K562 (cell line): ENCODE measurements at regions not wholly inside any gene's neighbourhood (a gene's known extent, or its start where the extent isn't known, plus 50 kb on each side); places are given as distances from the start of the nearest gene placed in this dataset.

Experiments
- ATAC-seq: fragments of 200-7000 bp; cut with Tn5 transposase; 3 replicates; pipeline ENCODE4 v1.9.1; 2020; ENCODE audit warnings: moderate library complexity
- BruUV-seq: library from RNA; stranded (reverse); fragments of 400-500 nt; replicated peaks from 2 replicates; lab custom pipeline; 2021; lab: Mats Ljungman, UMichigan
- CTCF ChIA-PET: fragments of 300-600 bp; formaldehyde crosslinking; extraction: SDS; loops from one replicate; lab custom pipeline; 2021; ENCODE audit warnings: low intra/inter-chr PET ratio; lab: Yijun Ruan, JAX
- POLR2A ChIA-PET: fragments of 300-600, 350-650 bp; sonication (Branson Sonifier 250); formaldehyde crosslinking; extraction: SDS; loops from one replicate; lab custom pipeline; 2021; ENCODE audit warnings: antibody characterized with exemption, inconsistent platforms; lab: Yijun Ruan, JAX
- DNase-seq, 4 experiments: peaks; one replicate each; pipeline versions ENCODE4 v3.0.0 to v3.0.0-alpha.2; 2011 to 2018; ENCODE audit warnings: low spot score in 3 of 4, mixed read lengths in 3 of 4; ENCODE audit errors: extremely low read depth in 1 of 4
- FAIRE-seq: peaks from 2 replicates; lab custom pipeline; 2011; peaks lifted over from hg19 to GRCh38; lab: Jason Lieb, UNC
- H2AFZ ChIP-seq: 2 replicates; pipeline ENCODE4 v1.6.0; 2011; ENCODE audit warnings: low read depth, low read length, control low read depth, inconsistent platforms
- H3K27ac ChIP-seq: fragments of 200-600 bp; 3 replicates; pipeline ENCODE4 v1.8.0; 2011; ENCODE audit warnings: low read depth, mild to moderate bottlenecking, control low read depth, inconsistent platforms, low read length, moderate library complexity, mixed read lengths; ENCODE audit errors: extremely low read depth
- H3K27me3 ChIP-seq, 2 experiments: fragments of 300-600 bp in 1 of 2; 2 replicates in 1 of 2; 3 replicates in 1 of 2; pipeline versions ENCODE4 v1.6.0 to v1.8.0; 2011; ENCODE audit warnings: inconsistent platforms in 2 of 2, low read length in 2 of 2, mild to moderate bottlenecking in 1 of 2, mixed read lengths in 1 of 2, moderate library complexity in 1 of 2; ENCODE audit not compliant: control insufficient read depth in 2 of 2, insufficient read depth in 2 of 2
- H3K36me3 ChIP-seq: fragments of 300-600 bp; 3 replicates; pipeline ENCODE4 v1.8.0; 2011; ENCODE audit warnings: mild to moderate bottlenecking, low read length, inconsistent platforms; ENCODE audit not compliant: control insufficient read depth, insufficient read depth
- H3K4me1 ChIP-seq, 2 experiments: fragments of 200-600 bp in 1 of 2; replicated peaks in 1 of 2; 2 replicates in 1 of 2; 3 replicates in 1 of 2; pipeline versions ENCODE4 v1.5.1 to v1.8.0; 2011; ENCODE audit warnings: inconsistent platforms in 2 of 2, low read length in 2 of 2, mild to moderate bottlenecking in 1 of 2, mixed read lengths in 1 of 2, moderate library complexity in 1 of 2; ENCODE audit not compliant: control insufficient read depth in 2 of 2, insufficient read depth in 2 of 2
- H3K4me2 ChIP-seq: 2 replicates; pipeline ENCODE4 v1.6.1; 2011; ENCODE audit warnings: low read length, control low read depth, inconsistent platforms, mixed read lengths; ENCODE audit not compliant: insufficient read depth
- H3K4me3 ChIP-seq: fragments of 200-600 bp; sonication (generic), shearing (Covaris generic); 2 replicates; pipeline ENCODE4 v1.5.1; 2016; ENCODE audit warnings: control low read depth, inconsistent platforms
- H3K79me2 ChIP-seq: fragments of 200-600 bp; 3 replicates; pipeline ENCODE4 v1.8.0; 2011; ENCODE audit warnings: low read length, inconsistent platforms; ENCODE audit not compliant: control insufficient read depth, insufficient read depth
- H3K9ac ChIP-seq, 2 experiments: 2 replicates each; pipeline versions ENCODE4 v1.6.0 to v1.6.1; 2011; ENCODE audit warnings: low read depth in 2 of 2, low read length in 2 of 2, control low read depth in 1 of 2, inconsistent platforms in 1 of 2, mild to moderate bottlenecking in 1 of 2, mixed read lengths in 1 of 2; ENCODE audit not compliant: insufficient read depth in 1 of 2
- H3K9me1 ChIP-seq: one replicate; pipeline ENCODE4 v1.6.0; 2011; ENCODE audit warnings: inconsistent platforms, mild to moderate bottlenecking, low read length, moderate library complexity; ENCODE audit not compliant: control insufficient read depth, insufficient read depth
- H3K9me3 ChIP-seq: replicated peaks from 2 replicates; pipeline ENCODE4 v1.5.1; 2011; ENCODE audit warnings: low read depth, low read length, inconsistent platforms; ENCODE audit not compliant: control insufficient read depth, insufficient read depth
- H4K20me1 ChIP-seq: replicated peaks from 2 replicates; pipeline ENCODE4 v1.6.1; 2011; ENCODE audit warnings: low read length, inconsistent platforms, mixed read lengths; ENCODE audit not compliant: control insufficient read depth, insufficient read depth
- ELF1 ChIP-seq: fragments of 200-800 bp; sonication (Bioruptor generic); IDR thresholded peaks from 2 replicates; pipeline ENCODE4 v1.6.1; 2016; ENCODE audit warnings: missing genetic modification characterization, missing compliant biosample characterization
- GTF2A2 ChIP-seq: IDR thresholded peaks from 2 replicates; pipeline ENCODE4 v1.6.1; 2016; ENCODE audit warnings: mild to moderate bottlenecking, missing genetic modification characterization, missing compliant biosample characterization
- HCFC1 ChIP-seq: IDR thresholded peaks from 2 replicates; pipeline ENCODE4 v1.6.1; 2012; ENCODE audit warnings: low read depth, low read length, improper control_type of control experiment
- HNRNPLL ChIP-seq: fragments of 200-400 bp; formaldehyde crosslinking; IDR thresholded peaks from 2 replicates; pipeline ENCODE4 v1.6.1; 2017; ENCODE audit warnings: low read length, low read depth, mild to moderate bottlenecking; ENCODE audit not compliant: poor library complexity, severe bottlenecking
- KAT8 ChIP-seq: fragments of 450-650 bp; IDR thresholded peaks from 2 replicates; pipeline ENCODE4 v1.6.1; 2016; ENCODE audit warnings: low read depth, mild to moderate bottlenecking
- MTA3 ChIP-seq: fragments of 450-650 bp; formaldehyde crosslinking; IDR thresholded peaks from 2 replicates; pipeline ENCODE4 v1.6.1; 2017; ENCODE audit warnings: mild to moderate bottlenecking, borderline replicate concordance
- POLR2AphosphoS2 ChIP-seq: IDR thresholded peaks from 2 replicates; pipeline ENCODE4 v1.6.1; 2012; ENCODE audit warnings: low read length, improper control_type of control experiment
- SRF ChIP-seq, 2 experiments: fragments of 250-450, 450-650 bp in 1 of 2; sonication (Bioruptor Pico) in 1 of 2; sonication (generic) in 1 of 2; formaldehyde crosslinking; IDR thresholded peaks; 2 replicates each; pipeline versions ENCODE4 v1.5.0 to v1.5.1; 2020 to 2022; ENCODE audit warnings: mild to moderate bottlenecking in 1 of 2, missing genetic modification reagents in 1 of 2
- ZKSCAN3 ChIP-seq: fragments of 250-450 bp; sonication (Bioruptor Pico); IDR thresholded peaks from 2 replicates; pipeline ENCODE4 v1.4.0; 2020
- ZNF140 ChIP-seq: fragments of 250-450 bp; sonication (Bioruptor Pico); IDR thresholded peaks from 2 replicates; pipeline ENCODE4 v1.8.0; 2021; ENCODE audit warnings: moderate library complexity, mild to moderate bottlenecking, inconsistent platforms
- WGBS: fragments of 100-300 bp; shearing (Covaris generic); methylation state at CpG from one replicate; pipeline ENCODE4 v1.1.6; 2016; ENCODE audit warnings: low coverage, mixed read lengths; ENCODE audit not compliant: insufficient coverage; ENCODE audit errors: missing lambda C conversion rate; 5-methylcytosine and 5-hydroxymethylcytosine counted together
- in situ Hi-C: fragments of 300-500 bp; cut with MboI; formaldehyde crosslinking; loops from 4 replicates; pipeline ENCODE4 v1.15.0; 2018; ENCODE audit warnings: inconsistent platforms, mixed read lengths
- intact Hi-C: fragments of 100-400 bp; cut with micrococcal nuclease; formaldehyde crosslinking; loops from 2 replicates; pipeline ENCODE4 v1.14.2; 2022
- TF ChIP-seq, protein P1 (sequence below): fragments of 200-400 bp; formaldehyde crosslinking; IDR thresholded peaks from 2 replicates; pipeline ENCODE4 v1.6.1; 2017; ENCODE audit warnings: mild to moderate bottlenecking, low read depth, low read length, moderate library complexity
- TF ChIP-seq, protein P2 (sequence below): sonication (generic); formaldehyde crosslinking; IDR thresholded peaks from 2 replicates; pipeline ENCODE4 v1.8.0; 2022; ENCODE audit warnings: mild to moderate bottlenecking, missing genetic modification reagents, borderline replicate concordance
- TF ChIP-seq, protein P3 (sequence below): fragments of 250-450 bp; sonication (Bioruptor Pico); IDR thresholded peaks from 2 replicates; pipeline ENCODE4 v1.6.1; 2021; ENCODE audit warnings: mild to moderate bottlenecking
- TF ChIP-seq, protein P4 (sequence below): sonication (generic); formaldehyde crosslinking; IDR thresholded peaks from 2 replicates; pipeline ENCODE4 v1.4.0; 2020; ENCODE audit warnings: mild to moderate bottlenecking, missing genetic modification reagents
- TF ChIP-seq, protein P5 (sequence below): fragments of 250-450 bp; sonication (Bioruptor Pico); IDR thresholded peaks from 2 replicates; pipeline ENCODE4 v1.9.0; 2021; ENCODE audit warnings: mild to moderate bottlenecking, inconsistent platforms

DNA sequence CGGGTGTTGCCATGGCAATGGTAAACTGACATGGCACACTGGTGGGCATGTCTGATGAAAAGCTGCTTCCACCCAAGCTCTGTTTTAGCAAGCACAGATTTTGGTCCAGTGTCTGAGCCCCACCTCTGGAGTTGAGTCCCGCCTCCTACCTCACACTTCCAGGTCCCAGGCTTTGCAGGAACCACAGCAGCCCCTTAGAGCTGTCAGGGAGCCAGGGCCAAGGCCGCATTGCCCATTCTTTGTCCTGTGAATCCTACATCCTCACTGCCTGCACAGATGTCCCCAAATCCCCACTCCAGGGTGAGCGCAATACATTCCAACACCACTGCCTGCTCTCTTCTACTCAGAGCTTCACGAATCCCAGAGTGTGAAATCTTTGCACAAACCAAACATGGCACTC is 292.2 kb downstream of the PREX1 start:
- no peak overlapping the region for H3K4me3 ChIP-seq
- peaks cover 0 to 3% of the 10 kb centered on the region in 2 experiments; a peak in 2 of 5 replicates for H3K27me3 ChIP-seq
- in situ Hi-C loops: no loop called here
- BruUV-seq: no TSS peak
- ChIA-PET POLR2A (no interaction called here), CTCF (no interaction called here)
- 3% methylated on average over 5 of the region's 5 CpGs for WGBS
- no peak for ATAC-seq
- H3K27ac ChIP-seq: no peak overlapping the region
- H3K4me1 ChIP-seq: no peaks in the 10 kb centered on the region
- H3K9ac ChIP-seq: no peak overlapping the region
- H3K9me3 ChIP-seq: no peaks in the 10 kb centered on the region
- no peaks in the 10 kb centered on the region for H4K20me1 ChIP-seq
- H3K9me1 ChIP-seq: no peaks in the 10 kb centered on the region
- no peaks in the 10 kb centered on the region for H3K79me2 ChIP-seq
- no peak for DNase-seq
- no peak overlapping the region for H3K4me2 ChIP-seq
- H2AFZ ChIP-seq: no peak overlapping the region
- H3K36me3 ChIP-seq: no peaks in the 10 kb centered on the region
- intact Hi-C loops: no loop called here
- FAIRE-seq: no peak
- no peak for TF ChIP-seq ZKSCAN3 (CRISPR knock-in tag)
- no peak for TF ChIP-seq KAT8
- TF ChIP-seq HNRNPLL: no peak
- TF ChIP-seq, protein P1, sequence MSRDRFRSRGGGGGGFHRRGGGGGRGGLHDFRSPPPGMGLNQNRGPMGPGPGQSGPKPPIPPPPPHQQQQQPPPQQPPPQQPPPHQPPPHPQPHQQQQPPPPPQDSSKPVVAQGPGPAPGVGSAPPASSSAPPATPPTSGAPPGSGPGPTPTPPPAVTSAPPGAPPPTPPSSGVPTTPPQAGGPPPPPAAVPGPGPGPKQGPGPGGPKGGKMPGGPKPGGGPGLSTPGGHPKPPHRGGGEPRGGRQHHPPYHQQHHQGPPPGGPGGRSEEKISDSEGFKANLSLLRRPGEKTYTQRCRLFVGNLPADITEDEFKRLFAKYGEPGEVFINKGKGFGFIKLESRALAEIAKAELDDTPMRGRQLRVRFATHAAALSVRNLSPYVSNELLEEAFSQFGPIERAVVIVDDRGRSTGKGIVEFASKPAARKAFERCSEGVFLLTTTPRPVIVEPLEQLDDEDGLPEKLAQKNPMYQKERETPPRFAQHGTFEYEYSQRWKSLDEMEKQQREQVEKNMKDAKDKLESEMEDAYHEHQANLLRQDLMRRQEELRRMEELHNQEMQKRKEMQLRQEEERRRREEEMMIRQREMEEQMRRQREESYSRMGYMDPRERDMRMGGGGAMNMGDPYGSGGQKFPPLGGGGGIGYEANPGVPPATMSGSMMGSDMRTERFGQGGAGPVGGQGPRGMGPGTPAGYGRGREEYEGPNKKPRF: no peak
- TF ChIP-seq, protein P2, sequence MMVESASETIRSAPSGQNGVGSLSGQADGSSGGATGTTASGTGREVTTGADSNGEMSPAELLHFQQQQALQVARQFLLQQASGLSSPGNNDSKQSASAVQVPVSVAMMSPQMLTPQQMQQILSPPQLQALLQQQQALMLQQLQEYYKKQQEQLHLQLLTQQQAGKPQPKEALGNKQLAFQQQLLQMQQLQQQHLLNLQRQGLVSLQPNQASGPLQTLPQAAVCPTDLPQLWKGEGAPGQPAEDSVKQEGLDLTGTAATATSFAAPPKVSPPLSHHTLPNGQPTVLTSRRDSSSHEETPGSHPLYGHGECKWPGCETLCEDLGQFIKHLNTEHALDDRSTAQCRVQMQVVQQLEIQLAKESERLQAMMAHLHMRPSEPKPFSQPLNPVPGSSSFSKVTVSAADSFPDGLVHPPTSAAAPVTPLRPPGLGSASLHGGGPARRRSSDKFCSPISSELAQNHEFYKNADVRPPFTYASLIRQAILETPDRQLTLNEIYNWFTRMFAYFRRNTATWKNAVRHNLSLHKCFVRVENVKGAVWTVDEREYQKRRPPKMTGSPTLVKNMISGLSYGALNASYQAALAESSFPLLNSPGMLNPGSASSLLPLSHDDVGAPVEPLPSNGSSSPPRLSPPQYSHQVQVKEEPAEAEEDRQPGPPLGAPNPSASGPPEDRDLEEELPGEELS (CRISPR knock-in tag): no peak
- no peak for TF ChIP-seq SRF (CRISPR knock-in tag; IDR thresholded peaks at IDR 0.05)
- no peak for TF ChIP-seq HCFC1
- TF ChIP-seq, protein P3, sequence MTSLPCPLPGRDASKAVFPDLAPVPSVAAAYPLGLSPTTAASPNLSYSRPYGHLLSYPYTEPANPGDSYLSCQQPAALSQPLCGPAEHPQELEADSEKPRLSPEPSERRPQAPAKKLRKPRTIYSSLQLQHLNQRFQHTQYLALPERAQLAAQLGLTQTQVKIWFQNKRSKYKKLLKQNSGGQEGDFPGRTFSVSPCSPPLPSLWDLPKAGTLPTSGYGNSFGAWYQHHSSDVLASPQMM (CRISPR knock-in tag): no peak
- no peak for TF ChIP-seq ZNF140
- TF ChIP-seq, protein P4, sequence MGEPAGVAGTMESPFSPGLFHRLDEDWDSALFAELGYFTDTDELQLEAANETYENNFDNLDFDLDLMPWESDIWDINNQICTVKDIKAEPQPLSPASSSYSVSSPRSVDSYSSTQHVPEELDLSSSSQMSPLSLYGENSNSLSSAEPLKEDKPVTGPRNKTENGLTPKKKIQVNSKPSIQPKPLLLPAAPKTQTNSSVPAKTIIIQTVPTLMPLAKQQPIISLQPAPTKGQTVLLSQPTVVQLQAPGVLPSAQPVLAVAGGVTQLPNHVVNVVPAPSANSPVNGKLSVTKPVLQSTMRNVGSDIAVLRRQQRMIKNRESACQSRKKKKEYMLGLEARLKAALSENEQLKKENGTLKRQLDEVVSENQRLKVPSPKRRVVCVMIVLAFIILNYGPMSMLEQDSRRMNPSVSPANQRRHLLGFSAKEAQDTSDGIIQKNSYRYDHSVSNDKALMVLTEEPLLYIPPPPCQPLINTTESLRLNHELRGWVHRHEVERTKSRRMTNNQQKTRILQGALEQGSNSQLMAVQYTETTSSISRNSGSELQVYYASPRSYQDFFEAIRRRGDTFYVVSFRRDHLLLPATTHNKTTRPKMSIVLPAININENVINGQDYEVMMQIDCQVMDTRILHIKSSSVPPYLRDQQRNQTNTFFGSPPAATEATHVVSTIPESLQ (CRISPR knock-in tag): no peak
- TF ChIP-seq GTF2A2 (tag): no peak
- TF ChIP-seq, protein P5, sequence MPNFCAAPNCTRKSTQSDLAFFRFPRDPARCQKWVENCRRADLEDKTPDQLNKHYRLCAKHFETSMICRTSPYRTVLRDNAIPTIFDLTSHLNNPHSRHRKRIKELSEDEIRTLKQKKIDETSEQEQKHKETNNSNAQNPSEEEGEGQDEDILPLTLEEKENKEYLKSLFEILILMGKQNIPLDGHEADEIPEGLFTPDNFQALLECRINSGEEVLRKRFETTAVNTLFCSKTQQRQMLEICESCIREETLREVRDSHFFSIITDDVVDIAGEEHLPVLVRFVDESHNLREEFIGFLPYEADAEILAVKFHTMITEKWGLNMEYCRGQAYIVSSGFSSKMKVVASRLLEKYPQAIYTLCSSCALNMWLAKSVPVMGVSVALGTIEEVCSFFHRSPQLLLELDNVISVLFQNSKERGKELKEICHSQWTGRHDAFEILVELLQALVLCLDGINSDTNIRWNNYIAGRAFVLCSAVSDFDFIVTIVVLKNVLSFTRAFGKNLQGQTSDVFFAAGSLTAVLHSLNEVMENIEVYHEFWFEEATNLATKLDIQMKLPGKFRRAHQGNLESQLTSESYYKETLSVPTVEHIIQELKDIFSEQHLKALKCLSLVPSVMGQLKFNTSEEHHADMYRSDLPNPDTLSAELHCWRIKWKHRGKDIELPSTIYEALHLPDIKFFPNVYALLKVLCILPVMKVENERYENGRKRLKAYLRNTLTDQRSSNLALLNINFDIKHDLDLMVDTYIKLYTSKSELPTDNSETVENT: no peak
- TF ChIP-seq ELF1: no peak
- TF ChIP-seq POLR2AphosphoS2: no peak
- no peak for TF ChIP-seq MTA3
